ENCODE measurements at regions not wholly inside any gene's neighbourhood (a gene's known extent, or its start where the extent isn't known, plus 50 kb on each side); places are given as distances from the start of the nearest gene placed in this dataset.
"Not testable (repeated sequence)": the region's sequence is repeated elsewhere in the genome, so short reads cannot be mapped to it uniquely, and the experiment has no call there.

GRCh38 chr6:85252552-85252951, 197.3 kb upstream of the NT5E start:
- no peak overlapping the region for H3K4me3 ChIP-seq (ENCODE audit: low read length in 2 of 2)
- no peak overlapping the region for H3K9ac ChIP-seq (ENCODE audit: low read length in 2 of 2)
- no peak overlapping the region for H3K27ac ChIP-seq (ENCODE audit: low read length)
- H3K27me3 ChIP-seq (ENCODE audit: control insufficient read depth in 1 of 2, insufficient read depth in 2 of 2, low read length in 2 of 2), result no peaks in the 10 kb centered on the region
- H3K9me3 ChIP-seq (ENCODE audit: control insufficient read depth in 2 of 2, low read length in 2 of 2), result peaks cover 0 to 2% of the 10 kb centered on the region in 2 donors
- no peaks in the 10 kb centered on the region for H3K4me1 ChIP-seq (ENCODE audit: control insufficient read depth, insufficient read depth, low read length)
- no peaks in the 10 kb centered on the region for H3K36me3 ChIP-seq (ENCODE audit: control insufficient read depth in 2 of 2, insufficient read depth in 2 of 2, low read length in 2 of 2)

GRCh38 chr6:85252085-85252484, 197.8 kb upstream of the NT5E start:
- Histone ChIP-seq H3K27ac (ENCODE audit: low read length) (no peak overlapping the region), H3K36me3 (ENCODE audit: control insufficient read depth in 2 of 2, insufficient read depth in 2 of 2, low read length in 2 of 2) (no peaks in the 10 kb centered on the region), H3K4me1 (ENCODE audit: control insufficient read depth, insufficient read depth, low read length) (no peaks in the 10 kb centered on the region), H3K27me3 (ENCODE audit: control insufficient read depth in 1 of 2, insufficient read depth in 2 of 2, low read length in 2 of 2) (no peaks in the 10 kb centered on the region), H3K9ac (ENCODE audit: low read length in 2 of 2) (no peak overlapping the region), H3K9me3 (ENCODE audit: control insufficient read depth in 2 of 2, low read length in 2 of 2) (peaks cover 0 to 2% of the 10 kb centered on the region in 2 donors), H3K4me3 (ENCODE audit: low read length in 2 of 2) (no peak overlapping the region)

GRCh38 chr6:85251300-85251699, 198.6 kb upstream of the NT5E start:
- H3K4me3 ChIP-seq (ENCODE audit: low read length in 2 of 2), result no peak overlapping the region
- no peaks in the 10 kb centered on the region for H3K4me1 ChIP-seq (ENCODE audit: control insufficient read depth, insufficient read depth, low read length)
- no peaks in the 10 kb centered on the region for H3K36me3 ChIP-seq (ENCODE audit: control insufficient read depth in 2 of 2, insufficient read depth in 2 of 2, low read length in 2 of 2)
- H3K27me3 ChIP-seq (ENCODE audit: control insufficient read depth in 1 of 2, insufficient read depth in 2 of 2, low read length in 2 of 2), result no peaks in the 10 kb centered on the region
- H3K27ac ChIP-seq (ENCODE audit: low read length), result no peak overlapping the region
- no peak overlapping the region for H3K9ac ChIP-seq (ENCODE audit: low read length in 2 of 2)
- peaks cover 2% of the 10 kb centered on the region in 2 donors for H3K9me3 ChIP-seq (ENCODE audit: control insufficient read depth in 2 of 2, low read length in 2 of 2)

- Histone ChIP-seq H3K9ac (ENCODE audit: low read length in 2 of 2) (no peak overlapping the region), H3K27ac (ENCODE audit: low read length) (no peak overlapping the region), H3K4me1 (ENCODE audit: control insufficient read depth, insufficient read depth, low read length) (no peaks in the 10 kb centered on the region), H3K4me3 (ENCODE audit: low read length in 2 of 2) (no peak overlapping the region), H3K36me3 (ENCODE audit: control insufficient read depth in 2 of 2, insufficient read depth in 2 of 2, low read length in 2 of 2) (no peaks in the 10 kb centered on the region), H3K27me3 (ENCODE audit: control insufficient read depth in 1 of 2, insufficient read depth in 2 of 2, low read length in 2 of 2) (no peaks in the 10 kb centered on the region), H3K9me3 (ENCODE audit: control insufficient read depth in 2 of 2, low read length in 2 of 2) (peaks cover 2% of the 10 kb centered on the region in 2 donors)
These were observed 199.2 kb upstream of the NT5E start for GRCh38 chr6:85250586-85251220.

- no peak overlapping the region for H3K27ac ChIP-seq (ENCODE audit: low read length)
- peaks cover 2% of the 10 kb centered on the region in 2 donors for H3K9me3 ChIP-seq (ENCODE audit: control insufficient read depth in 2 of 2, low read length in 2 of 2)
- no peaks in the 10 kb centered on the region for H3K36me3 ChIP-seq (ENCODE audit: control insufficient read depth in 2 of 2, insufficient read depth in 2 of 2, low read length in 2 of 2)
- no peaks in the 10 kb centered on the region for H3K27me3 ChIP-seq (ENCODE audit: control insufficient read depth in 1 of 2, insufficient read depth in 2 of 2, low read length in 2 of 2)
- no peak overlapping the region for H3K4me3 ChIP-seq (ENCODE audit: low read length in 2 of 2)
- no peaks in the 10 kb centered on the region for H3K4me1 ChIP-seq (ENCODE audit: control insufficient read depth, insufficient read depth, low read length)
- no peak overlapping the region for H3K9ac ChIP-seq (ENCODE audit: low read length in 2 of 2)
These were observed 204.9 kb upstream of the NT5E start for GRCh38 chr6:85245004-85245403.

- H3K27ac ChIP-seq (ENCODE audit: low read length), result no peak overlapping the region
- peaks cover 0 to 2% of the 10 kb centered on the region in 2 donors for H3K9me3 ChIP-seq (ENCODE audit: control insufficient read depth in 2 of 2, low read length in 2 of 2)
- H3K27me3 ChIP-seq (ENCODE audit: control insufficient read depth in 1 of 2, insufficient read depth in 2 of 2, low read length in 2 of 2), result no peaks in the 10 kb centered on the region
- H3K9ac ChIP-seq (ENCODE audit: low read length in 2 of 2), result no peak overlapping the region
- H3K36me3 ChIP-seq (ENCODE audit: control insufficient read depth in 2 of 2, insufficient read depth in 2 of 2, low read length in 2 of 2), result no peaks in the 10 kb centered on the region
- no peak overlapping the region for H3K4me3 ChIP-seq (ENCODE audit: low read length in 2 of 2)
- no peaks in the 10 kb centered on the region for H3K4me1 ChIP-seq (ENCODE audit: control insufficient read depth, insufficient read depth, low read length)
These were observed 208.3 kb upstream of the NT5E start for GRCh38 chr6:85241498-85242052.

- no peaks in the 10 kb centered on the region for H3K4me1 ChIP-seq (ENCODE audit: control insufficient read depth, insufficient read depth, low read length)
- H3K27me3 ChIP-seq (ENCODE audit: control insufficient read depth in 1 of 2, insufficient read depth in 2 of 2, low read length in 2 of 2), result no peaks in the 10 kb centered on the region
- peaks cover 0 to 2% of the 10 kb centered on the region in 2 donors for H3K9me3 ChIP-seq (ENCODE audit: control insufficient read depth in 2 of 2, low read length in 2 of 2)
- H3K36me3 ChIP-seq (ENCODE audit: control insufficient read depth in 2 of 2, insufficient read depth in 2 of 2, low read length in 2 of 2), result no peaks in the 10 kb centered on the region
- no peak overlapping the region for H3K27ac ChIP-seq (ENCODE audit: low read length)
- H3K9ac ChIP-seq (ENCODE audit: low read length in 2 of 2), result no peak overlapping the region
- H3K4me3 ChIP-seq (ENCODE audit: low read length in 2 of 2), result no peak overlapping the region
These were observed 209.0 kb upstream of the NT5E start for GRCh38 chr6:85240787-85241385.

- no peaks in the 10 kb centered on the region for H3K36me3 ChIP-seq (ENCODE audit: control insufficient read depth in 2 of 2, insufficient read depth in 2 of 2, low read length in 2 of 2)
- H3K27ac ChIP-seq (ENCODE audit: low read length), result no peak overlapping the region
- no peak overlapping the region for H3K9ac ChIP-seq (ENCODE audit: low read length in 2 of 2)
- no peaks in the 10 kb centered on the region for H3K4me1 ChIP-seq (ENCODE audit: control insufficient read depth, insufficient read depth, low read length)
- no peak overlapping the region for H3K4me3 ChIP-seq (ENCODE audit: low read length in 2 of 2)
- H3K9me3 ChIP-seq (ENCODE audit: control insufficient read depth in 2 of 2, low read length in 2 of 2), result peaks cover 0 to 2% of the 10 kb centered on the region in 2 donors
- no peaks in the 10 kb centered on the region for H3K27me3 ChIP-seq (ENCODE audit: control insufficient read depth in 1 of 2, insufficient read depth in 2 of 2, low read length in 2 of 2)
These were observed 212.4 kb upstream of the NT5E start for GRCh38 chr6:85237478-85237877.

GRCh38 chr6:85236636-85237035, 213.2 kb upstream of the NT5E start:
- no peaks in the 10 kb centered on the region for H3K4me1 ChIP-seq (ENCODE audit: control insufficient read depth, insufficient read depth, low read length)

GRCh38 chr6:85227345-85227744, 222.5 kb upstream of the NT5E start:
- not testable (repeated sequence) for H3K27me3 ChIP-seq (ENCODE audit: control insufficient read depth in 1 of 2, insufficient read depth in 2 of 2, low read length in 2 of 2); H3K4me1 ChIP-seq (ENCODE audit: control insufficient read depth, insufficient read depth, low read length); H3K4me3 ChIP-seq (ENCODE audit: low read length in 2 of 2); H3K27ac ChIP-seq (ENCODE audit: low read length); H3K9me3 ChIP-seq (ENCODE audit: control insufficient read depth in 2 of 2, low read length in 2 of 2); H3K9ac ChIP-seq (ENCODE audit: low read length in 2 of 2); H3K36me3 ChIP-seq (ENCODE audit: control insufficient read depth in 2 of 2, insufficient read depth in 2 of 2, low read length in 2 of 2)

More at GRCh38 chr6:85236636-85237035, 213.2 kb upstream of the NT5E start:
- no peaks in the 10 kb centered on the region for H3K36me3 ChIP-seq (ENCODE audit: control insufficient read depth in 2 of 2, insufficient read depth in 2 of 2, low read length in 2 of 2)
- H3K9ac ChIP-seq (ENCODE audit: low read length in 2 of 2), result no peak overlapping the region
- H3K27ac ChIP-seq (ENCODE audit: low read length), result no peak overlapping the region
- no peaks in the 10 kb centered on the region for H3K27me3 ChIP-seq (ENCODE audit: control insufficient read depth in 1 of 2, insufficient read depth in 2 of 2, low read length in 2 of 2)
- no peak overlapping the region for H3K4me3 ChIP-seq (ENCODE audit: low read length in 2 of 2)
- H3K9me3 ChIP-seq (ENCODE audit: control insufficient read depth in 2 of 2, low read length in 2 of 2), result no peaks in the 10 kb centered on the region

- H3K4me1 ChIP-seq (ENCODE audit: control insufficient read depth, insufficient read depth, low read length); H3K27me3 ChIP-seq (ENCODE audit: control insufficient read depth in 1 of 2, insufficient read depth in 2 of 2, low read length in 2 of 2); H3K9ac ChIP-seq (ENCODE audit: low read length in 2 of 2); H3K9me3 ChIP-seq (ENCODE audit: control insufficient read depth in 2 of 2, low read length in 2 of 2); H3K4me3 ChIP-seq (ENCODE audit: low read length in 2 of 2); H3K27ac ChIP-seq (ENCODE audit: low read length); H3K36me3 ChIP-seq (ENCODE audit: control insufficient read depth in 2 of 2, insufficient read depth in 2 of 2, low read length in 2 of 2): not testable (repeated sequence)
These were observed 237.1 kb upstream of the NT5E start for GRCh38 chr6:85212794-85213193.

Data from stomach smooth muscle (tissue), 2 donors.